ENCODE measurements at regions not wholly inside any gene's neighbourhood (a gene's known extent, or its start where the extent isn't known, plus 50 kb on each side); places are given as distances from the start of the nearest gene placed in this dataset.

- TF ChIP-seq CTCF (IDR thresholded peaks at IDR 0.05; ENCODE audit: insufficient read depth, low read depth, low read length), result no peak
- no peak for TF ChIP-seq EZH2 (IDR thresholded peaks at IDR 0.05; ENCODE audit: insufficient read depth, low read length)
Observed at GRCh38 chr3:182255158-182255557, 538.1 kb upstream of the ATP11B start.

Measured in astrocyte (in vitro differentiated cells and primary cell).